ENCODE measurements at regions not wholly inside any gene's neighbourhood (a gene's known extent, or its start where the extent isn't known, plus 50 kb on each side); places are given as distances from the start of the nearest gene placed in this dataset.

DNA sequence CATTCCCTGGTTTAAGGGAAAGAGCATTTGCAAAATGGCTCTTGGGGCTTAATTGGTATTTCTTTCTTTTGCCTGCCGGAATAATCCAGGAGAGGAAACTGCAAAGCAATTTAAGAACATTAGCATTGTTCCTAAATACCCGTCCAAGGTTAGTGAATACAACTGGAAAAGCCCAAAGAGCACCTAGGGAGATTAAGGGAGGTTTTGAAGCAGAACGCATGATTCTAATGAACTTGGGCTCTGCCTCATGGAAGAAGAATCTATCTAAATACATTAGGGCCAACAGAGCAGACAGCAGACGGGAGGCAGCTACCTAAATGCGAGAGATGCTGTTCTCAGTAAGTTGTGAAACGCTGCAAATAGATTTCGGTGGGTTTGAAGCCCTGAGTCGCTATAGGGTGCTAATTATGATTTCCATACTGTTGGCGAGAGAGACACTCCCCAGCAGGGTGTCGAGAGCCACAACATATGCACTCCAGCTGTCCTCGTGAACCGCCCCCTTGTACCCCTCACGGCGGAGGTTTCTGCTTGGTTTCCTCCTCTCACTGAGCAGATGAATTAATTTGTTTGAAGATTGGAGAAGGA, 326.7 kb upstream of the CAMK1G start:
- DNase-seq (ENCODE audit: low spot score) (no peak), ATAC-seq (ENCODE audit: low read depth) (no peak)
- Histone ChIP-seq H3K9me3 (ENCODE audit: severe bottlenecking) (no peaks in the 10 kb centered on the region), H3K27me3 (ENCODE audit: insufficient read depth, poor library complexity, severe bottlenecking) (no peaks in the 10 kb centered on the region), H3K27ac (ENCODE audit: poor library complexity, severe bottlenecking) (no peak overlapping the region), H3K4me1 (ENCODE audit: insufficient read depth, poor library complexity, severe bottlenecking) (no peaks in the 10 kb centered on the region), H3K36me3 (ENCODE audit: low read depth) (no peaks in the 10 kb centered on the region), H3K4me3 (ENCODE audit: severe bottlenecking) (no peak overlapping the region)
- TF ChIP-seq, protein P1, sequence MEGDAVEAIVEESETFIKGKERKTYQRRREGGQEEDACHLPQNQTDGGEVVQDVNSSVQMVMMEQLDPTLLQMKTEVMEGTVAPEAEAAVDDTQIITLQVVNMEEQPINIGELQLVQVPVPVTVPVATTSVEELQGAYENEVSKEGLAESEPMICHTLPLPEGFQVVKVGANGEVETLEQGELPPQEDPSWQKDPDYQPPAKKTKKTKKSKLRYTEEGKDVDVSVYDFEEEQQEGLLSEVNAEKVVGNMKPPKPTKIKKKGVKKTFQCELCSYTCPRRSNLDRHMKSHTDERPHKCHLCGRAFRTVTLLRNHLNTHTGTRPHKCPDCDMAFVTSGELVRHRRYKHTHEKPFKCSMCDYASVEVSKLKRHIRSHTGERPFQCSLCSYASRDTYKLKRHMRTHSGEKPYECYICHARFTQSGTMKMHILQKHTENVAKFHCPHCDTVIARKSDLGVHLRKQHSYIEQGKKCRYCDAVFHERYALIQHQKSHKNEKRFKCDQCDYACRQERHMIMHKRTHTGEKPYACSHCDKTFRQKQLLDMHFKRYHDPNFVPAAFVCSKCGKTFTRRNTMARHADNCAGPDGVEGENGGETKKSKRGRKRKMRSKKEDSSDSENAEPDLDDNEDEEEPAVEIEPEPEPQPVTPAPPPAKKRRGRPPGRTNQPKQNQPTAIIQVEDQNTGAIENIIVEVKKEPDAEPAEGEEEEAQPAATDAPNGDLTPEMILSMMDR (IDR thresholded peaks at IDR 0.05; ENCODE audit: poor library complexity, severe bottlenecking) = no peak

DNA sequence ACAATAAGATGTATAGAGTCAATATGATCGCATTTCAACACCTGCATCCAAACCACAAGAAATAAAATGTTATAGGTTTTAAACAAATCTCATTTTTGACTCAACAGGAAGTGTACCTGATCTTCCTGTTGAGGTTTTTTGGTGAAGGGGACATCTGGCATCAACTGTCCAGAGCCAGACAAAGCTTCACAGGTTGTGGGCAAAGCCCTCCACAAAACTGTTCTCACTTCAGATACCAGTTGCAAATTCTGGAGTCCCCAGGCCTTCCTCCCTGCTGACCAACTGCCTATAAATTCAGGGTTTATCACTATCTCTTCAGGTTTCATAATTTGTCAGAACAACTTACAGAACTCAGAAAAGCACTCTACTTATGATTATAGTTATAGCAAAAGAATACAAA, 326.1 kb upstream of the CAMK1G start:
- H3K4me3 ChIP-seq (ENCODE audit: severe bottlenecking) = no peak overlapping the region
- H3K27me3 ChIP-seq (ENCODE audit: insufficient read depth, poor library complexity, severe bottlenecking) = no peaks in the 10 kb centered on the region
- no peaks in the 10 kb centered on the region for H3K36me3 ChIP-seq (ENCODE audit: low read depth)
- TF ChIP-seq, protein P1 (IDR thresholded peaks at IDR 0.05; ENCODE audit: poor library complexity, severe bottlenecking) = no peak
- no peak for ATAC-seq (ENCODE audit: low read depth)
- no peaks in the 10 kb centered on the region for H3K4me1 ChIP-seq (ENCODE audit: insufficient read depth, poor library complexity, severe bottlenecking)
- no peak overlapping the region for H3K27ac ChIP-seq (ENCODE audit: poor library complexity, severe bottlenecking)
- no peak for DNase-seq (ENCODE audit: low spot score)
- H3K9me3 ChIP-seq (ENCODE audit: severe bottlenecking) = no peaks in the 10 kb centered on the region

DNA sequence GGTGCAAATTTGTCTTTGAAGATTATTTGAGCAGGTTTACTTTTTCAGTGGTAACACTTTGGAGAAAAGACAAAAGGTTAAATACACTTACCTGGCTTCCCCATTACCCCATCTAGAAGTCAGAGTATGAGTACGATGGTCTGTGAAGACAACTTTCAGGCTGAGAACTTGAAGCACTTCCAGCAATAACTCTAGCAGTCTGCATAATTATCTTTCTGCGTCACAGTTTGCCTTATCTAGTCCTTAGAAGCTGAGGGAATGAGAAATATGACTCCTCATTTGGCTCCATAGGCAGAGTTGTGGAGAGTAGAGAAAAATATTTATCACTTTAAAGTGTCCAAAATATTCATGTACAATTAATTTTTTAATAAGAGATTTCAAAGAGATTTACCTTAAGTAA, 323.4 kb upstream of the CAMK1G start:
- TF ChIP-seq, protein P1 (IDR thresholded peaks at IDR 0.05; ENCODE audit: poor library complexity, severe bottlenecking) = no peak
- no peaks in the 10 kb centered on the region for H3K27me3 ChIP-seq (ENCODE audit: insufficient read depth, poor library complexity, severe bottlenecking)

DNA sequence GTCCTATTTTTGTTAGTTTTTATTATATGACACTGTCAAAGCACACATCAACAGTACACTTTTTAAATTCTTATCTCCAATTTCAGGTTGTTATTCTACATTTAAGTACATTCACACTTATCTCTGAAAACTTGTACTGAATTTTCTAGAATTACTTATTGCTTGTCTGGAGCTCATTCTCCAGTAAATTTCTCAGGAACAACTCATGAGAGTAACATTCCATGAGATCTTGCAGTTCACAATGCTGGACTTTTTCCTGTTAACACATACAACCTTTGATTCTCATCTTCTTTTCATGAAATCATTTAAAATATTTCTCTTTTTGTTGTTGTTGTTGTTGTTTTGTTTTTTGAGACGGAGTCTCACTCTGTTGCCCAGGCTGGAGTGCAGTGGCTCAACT, 320.9 kb upstream of the CAMK1G start:
- H3K9me3 ChIP-seq (ENCODE audit: severe bottlenecking) = no peaks in the 10 kb centered on the region
- TF ChIP-seq, protein P1 (IDR thresholded peaks at IDR 0.05; ENCODE audit: poor library complexity, severe bottlenecking) = no peak
- no peak overlapping the region for H3K4me3 ChIP-seq (ENCODE audit: severe bottlenecking)

More for the DNA sequence above, 323.4 kb upstream of the CAMK1G start:
- no peaks in the 10 kb centered on the region for H3K4me1 ChIP-seq (ENCODE audit: insufficient read depth, poor library complexity, severe bottlenecking)
- no peak overlapping the region for H3K27ac ChIP-seq (ENCODE audit: poor library complexity, severe bottlenecking)
- no peak overlapping the region for H3K4me3 ChIP-seq (ENCODE audit: severe bottlenecking)
- ATAC-seq (ENCODE audit: low read depth) = no peak
- no peak for DNase-seq (ENCODE audit: low spot score)
- H3K36me3 ChIP-seq (ENCODE audit: low read depth) = no peaks in the 10 kb centered on the region
- H3K9me3 ChIP-seq (ENCODE audit: severe bottlenecking) = no peaks in the 10 kb centered on the region

DNA sequence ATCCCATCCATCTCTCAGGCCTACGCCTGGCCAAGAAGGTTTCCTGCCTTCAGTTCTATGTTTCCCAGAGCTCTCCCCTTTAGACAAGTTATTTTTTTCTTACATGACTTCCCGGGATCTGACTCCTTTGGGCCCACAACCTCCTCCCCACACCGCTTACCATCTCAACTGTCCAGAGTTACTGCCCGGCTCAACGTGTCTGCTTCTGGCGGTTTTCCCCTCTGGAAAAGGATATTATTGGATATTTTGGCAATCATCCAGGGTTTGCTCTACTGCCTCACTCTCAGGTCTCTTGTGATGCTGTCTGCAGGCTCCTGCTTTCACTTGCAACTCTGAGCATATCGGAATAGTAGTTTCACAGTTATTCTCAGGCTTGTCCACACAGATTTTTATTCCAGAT, 318.2 kb upstream of the CAMK1G start:
- Histone ChIP-seq H3K27ac (ENCODE audit: poor library complexity, severe bottlenecking) (no peak overlapping the region), H3K9me3 (ENCODE audit: severe bottlenecking) (no peaks in the 10 kb centered on the region)
- TF ChIP-seq, protein P1 (IDR thresholded peaks at IDR 0.05; ENCODE audit: poor library complexity, severe bottlenecking) = no peak

More for the DNA sequence above, 320.9 kb upstream of the CAMK1G start:
- H3K4me1 ChIP-seq (ENCODE audit: insufficient read depth, poor library complexity, severe bottlenecking) = no peaks in the 10 kb centered on the region
- H3K27ac ChIP-seq (ENCODE audit: poor library complexity, severe bottlenecking) = no peak overlapping the region
- DNase-seq (ENCODE audit: low spot score) (no peak), ATAC-seq (ENCODE audit: low read depth) (no peak)
- H3K27me3 ChIP-seq (ENCODE audit: insufficient read depth, poor library complexity, severe bottlenecking) = no peaks in the 10 kb centered on the region
- H3K36me3 ChIP-seq (ENCODE audit: low read depth) = no peaks in the 10 kb centered on the region

More for the DNA sequence above, 318.2 kb upstream of the CAMK1G start:
- H3K4me1 ChIP-seq (ENCODE audit: insufficient read depth, poor library complexity, severe bottlenecking) = no peaks in the 10 kb centered on the region
- no peaks in the 10 kb centered on the region for H3K27me3 ChIP-seq (ENCODE audit: insufficient read depth, poor library complexity, severe bottlenecking)
- no peaks in the 10 kb centered on the region for H3K36me3 ChIP-seq (ENCODE audit: low read depth)
- H3K4me3 ChIP-seq (ENCODE audit: severe bottlenecking) = no peak overlapping the region
- ATAC-seq (ENCODE audit: low read depth) (no peak), DNase-seq (ENCODE audit: low spot score) (no peak)

All from RWPE2 (cell line).